Esophagus squamous epithelium (tissue), 5 donors: ENCODE measurements at regions not wholly inside any gene's neighbourhood (a gene's known extent, or its start where the extent isn't known, plus 50 kb on each side); places are given as distances from the start of the nearest gene placed in this dataset.

ENCODE experiments used
- DNase-seq: peaks from one replicate; lab custom pipeline; 2025; lab: John Stamatoyannopoulos, UW
- H3K27ac ChIP-seq, 4 donors: fragments of 200-600 bp; sonication (generic); one replicate each; pipeline ENCODE4 v1.5.1; 2016 to 2019; ENCODE audit warnings: mild to moderate bottlenecking in 1 of 4
- H3K27me3 ChIP-seq, 4 donors: fragments of 200-600 bp; sonication (generic); 1 replicate in 3 of 4; 2 replicates in 1 of 4; pipeline versions ENCODE4 v1.5.1 to v1.6.0; 2017 to 2021; ENCODE audit warnings: antibody characterized with exemption in 1 of 4
- H3K36me3 ChIP-seq, 3 donors: fragments of 200-600 bp; sonication (generic); one replicate each; pipeline ENCODE4 v1.5.1; 2016 to 2019
- H3K4me1 ChIP-seq, 3 donors: fragments of 200-600 bp; sonication (generic); one replicate each; pipeline ENCODE4 v1.5.1; 2017 to 2019
- H3K4me3 ChIP-seq, 4 donors: fragments of 200-600 bp; sonication (generic); 1 replicate in 3 of 4; 2 replicates in 1 of 4; pipeline ENCODE4 v1.5.1; 2016 to 2019; ENCODE audit warnings: mild to moderate bottlenecking in 2 of 4, moderate library complexity in 1 of 4
- H3K9me3 ChIP-seq, 3 donors: fragments of 200-600 bp; sonication (generic); one replicate each; pipeline ENCODE4 v1.5.1; 2016 to 2019
- POLR2A ChIP-seq, 4 donors: fragments of 450-650 bp; IDR thresholded peaks; one replicate each; pipeline ENCODE4 v1.6.1; 2017; ENCODE audit warnings: antibody characterized with exemption in 4 of 4, mild to moderate bottlenecking in 4 of 4, moderate library complexity in 3 of 4
- WGBS, 2 donors: methylation state at CpG; one replicate each; pipeline ENCODE4 v1.1.5; 2018; 5-methylcytosine and 5-hydroxymethylcytosine counted together
- intact Hi-C: fragments of 100-400 bp; cut with DNase I; formaldehyde crosslinking; loops from one replicate; pipeline ENCODE4 v1.15.0; 2022
- TF ChIP-seq, protein P1 (sequence below), 6 experiments: fragments of 450-650 bp in 4 of 6; fragments of 200-600 bp in 2 of 6; sonication (generic) in 2 of 6; IDR thresholded peaks; one replicate each; pipeline ENCODE4 v1.5.1; 2016 to 2019; ENCODE audit warnings: antibody characterized with exemption in 6 of 6, mild to moderate bottlenecking in 4 of 6, moderate library complexity in 4 of 6
- donor health status: DM: yes; HTN: yes; CAD: no.

DNA sequence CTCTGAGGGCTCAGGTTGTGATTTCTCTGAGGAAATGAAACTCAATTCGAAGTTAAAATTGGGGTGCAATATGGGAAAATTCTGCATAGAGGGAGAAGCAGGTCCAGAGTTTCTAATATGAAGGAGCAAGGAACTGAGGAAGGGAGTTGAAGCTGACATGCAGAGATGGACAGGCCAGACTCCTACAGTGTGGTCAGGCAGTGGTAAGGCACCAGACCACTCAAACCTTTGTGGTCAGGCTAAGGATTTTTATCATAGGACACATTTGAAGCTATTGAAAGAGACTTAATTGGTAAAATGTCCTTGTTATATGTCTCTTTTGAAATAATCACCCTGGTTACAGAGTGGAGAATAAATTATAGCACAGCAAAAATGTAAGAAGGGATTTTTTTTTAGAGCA lies 1074.8 kb upstream of the CDH2 start:
- no peak overlapping the region for H3K4me3 ChIP-seq
- TF ChIP-seq POLR2A (IDR thresholded peaks at IDR 0.05), result no peak
- TF ChIP-seq, protein P1, sequence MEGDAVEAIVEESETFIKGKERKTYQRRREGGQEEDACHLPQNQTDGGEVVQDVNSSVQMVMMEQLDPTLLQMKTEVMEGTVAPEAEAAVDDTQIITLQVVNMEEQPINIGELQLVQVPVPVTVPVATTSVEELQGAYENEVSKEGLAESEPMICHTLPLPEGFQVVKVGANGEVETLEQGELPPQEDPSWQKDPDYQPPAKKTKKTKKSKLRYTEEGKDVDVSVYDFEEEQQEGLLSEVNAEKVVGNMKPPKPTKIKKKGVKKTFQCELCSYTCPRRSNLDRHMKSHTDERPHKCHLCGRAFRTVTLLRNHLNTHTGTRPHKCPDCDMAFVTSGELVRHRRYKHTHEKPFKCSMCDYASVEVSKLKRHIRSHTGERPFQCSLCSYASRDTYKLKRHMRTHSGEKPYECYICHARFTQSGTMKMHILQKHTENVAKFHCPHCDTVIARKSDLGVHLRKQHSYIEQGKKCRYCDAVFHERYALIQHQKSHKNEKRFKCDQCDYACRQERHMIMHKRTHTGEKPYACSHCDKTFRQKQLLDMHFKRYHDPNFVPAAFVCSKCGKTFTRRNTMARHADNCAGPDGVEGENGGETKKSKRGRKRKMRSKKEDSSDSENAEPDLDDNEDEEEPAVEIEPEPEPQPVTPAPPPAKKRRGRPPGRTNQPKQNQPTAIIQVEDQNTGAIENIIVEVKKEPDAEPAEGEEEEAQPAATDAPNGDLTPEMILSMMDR (IDR thresholded peaks at IDR 0.05), result no peak
- no peaks in the 10 kb centered on the region for H3K27me3 ChIP-seq
- H3K36me3 ChIP-seq, result no peaks in the 10 kb centered on the region
- 14 to 19% methylated on average over 1 of the region's 1 CpG for WGBS, 2 donors
- DNase-seq, result no peak
- H3K9me3 ChIP-seq, result no peaks in the 10 kb centered on the region
- no peaks in the 10 kb centered on the region for H3K4me1 ChIP-seq
- no peak overlapping the region for H3K27ac ChIP-seq
- intact Hi-C loops, result no loop called here

DNA sequence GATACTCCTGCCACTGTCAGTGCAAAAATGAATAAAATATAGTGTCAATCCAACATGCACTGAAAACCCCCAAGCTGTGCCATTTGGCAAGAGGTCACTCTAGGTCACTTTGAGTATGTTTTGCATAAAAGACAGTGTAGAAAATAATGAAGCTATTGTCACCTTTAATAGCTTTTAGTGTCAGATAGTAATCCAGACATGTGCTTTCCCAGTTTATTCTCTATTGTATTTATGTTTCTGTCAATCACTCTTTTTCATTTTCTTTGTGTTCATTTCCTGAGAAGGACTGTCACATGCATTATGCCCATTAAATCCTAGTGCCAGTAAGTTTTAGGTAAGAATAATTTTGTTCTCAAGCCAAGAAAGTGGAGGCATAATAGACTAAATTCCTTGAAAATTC lies 1073.9 kb upstream of the CDH2 start:
- H3K4me3 ChIP-seq, result no peak overlapping the region
- DNase-seq, result no peak
- H3K9me3 ChIP-seq, result no peaks in the 10 kb centered on the region
- H3K27ac ChIP-seq, result no peak overlapping the region
- intact Hi-C loops, result no loop called here
- no peaks in the 10 kb centered on the region for H3K27me3 ChIP-seq
- H3K36me3 ChIP-seq, result no peaks in the 10 kb centered on the region
- TF ChIP-seq, protein P1 (IDR thresholded peaks at IDR 0.05), result no peak
- TF ChIP-seq POLR2A (IDR thresholded peaks at IDR 0.05), result no peak
- H3K4me1 ChIP-seq, result no peaks in the 10 kb centered on the region

DNA sequence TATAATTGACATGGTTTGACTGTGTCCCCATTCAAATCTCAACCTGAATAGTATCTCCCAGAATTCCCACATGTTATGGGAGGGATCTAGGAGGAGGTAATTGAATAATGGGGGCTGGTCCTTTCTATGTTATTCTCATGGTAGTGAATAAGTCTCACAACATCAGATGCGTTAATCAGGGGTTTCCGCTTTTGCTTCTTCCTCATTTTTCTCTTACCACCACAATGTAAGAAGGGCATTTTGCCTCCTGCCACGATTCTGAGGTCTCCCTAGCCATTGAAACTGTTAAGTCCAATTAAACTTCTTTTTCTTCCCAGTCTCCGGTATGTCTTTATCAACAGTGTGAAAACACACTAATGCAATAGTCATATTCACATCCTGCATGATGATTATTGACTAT lies 1073.3 kb upstream of the CDH2 start:
- no peak for DNase-seq
- WGBS, 2 donors, result 66 to 75% methylated on average over 4 of the region's 4 CpGs
- H3K4me3 ChIP-seq, result no peak overlapping the region
- H3K27me3 ChIP-seq, result no peaks in the 10 kb centered on the region
- H3K9me3 ChIP-seq, result no peaks in the 10 kb centered on the region
- no peak overlapping the region for H3K27ac ChIP-seq
- no peaks in the 10 kb centered on the region for H3K36me3 ChIP-seq
- TF ChIP-seq, protein P1 (IDR thresholded peaks at IDR 0.05), result no peak
- TF ChIP-seq POLR2A (IDR thresholded peaks at IDR 0.05), result no peak
- H3K4me1 ChIP-seq, result no peaks in the 10 kb centered on the region
- intact Hi-C loops, result no loop called here

DNA sequence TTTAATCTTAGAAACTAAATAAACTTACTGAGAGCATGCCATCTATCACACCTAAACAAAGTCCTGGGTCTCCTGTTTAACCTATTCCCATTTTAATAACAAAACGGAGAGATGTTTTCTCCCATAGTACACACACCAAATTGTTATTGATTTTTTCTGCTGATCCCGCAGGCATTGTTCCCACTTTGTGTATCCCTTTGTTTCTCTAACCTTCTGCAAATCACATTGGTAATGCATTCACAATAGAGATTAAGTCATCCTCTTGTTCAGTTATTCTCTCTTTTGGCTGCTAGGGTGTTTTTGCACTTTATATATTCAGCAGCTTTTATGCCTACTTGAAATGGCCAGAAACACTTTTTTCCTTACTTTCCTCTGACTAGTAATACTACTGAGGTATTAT lies 1071.9 kb upstream of the CDH2 start:
- Histone ChIP-seq H3K36me3 (no peaks in the 10 kb centered on the region), H3K9me3 (no peaks in the 10 kb centered on the region), H3K4me1 (no peaks in the 10 kb centered on the region), H3K27ac (no peak overlapping the region), H3K4me3 (no peak overlapping the region), H3K27me3 (no peaks in the 10 kb centered on the region)
- DNase-seq, result no peak
- WGBS, 2 donors, result 32 to 53% methylated on average over 2 of the region's 2 CpGs
- intact Hi-C loops, result no loop called here
- TF ChIP-seq, protein P1 (IDR thresholded peaks at IDR 0.05), result no peak
- no peak for TF ChIP-seq POLR2A (IDR thresholded peaks at IDR 0.05)

DNA sequence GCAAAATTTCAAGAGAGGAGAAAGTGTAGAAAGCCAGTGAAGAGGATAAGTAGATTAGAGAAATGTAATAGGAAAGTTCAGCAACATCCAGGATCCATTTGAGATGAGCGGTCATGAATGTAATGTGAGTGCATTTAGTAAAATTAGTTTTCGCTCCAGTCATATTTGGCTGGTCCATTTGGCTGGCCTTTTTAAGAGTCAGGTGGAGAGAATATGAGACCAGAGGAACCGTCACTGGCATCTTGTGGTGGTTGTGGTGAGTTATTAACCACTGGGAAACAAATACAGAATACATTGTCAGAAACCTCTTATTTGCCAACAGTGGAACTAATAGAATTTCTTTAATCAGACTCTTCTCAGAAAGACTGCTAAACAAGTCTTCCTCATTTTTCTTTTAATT lies 1064.3 kb upstream of the CDH2 start:
- Histone ChIP-seq H3K36me3 (no peaks in the 10 kb centered on the region), H3K4me3 (no peak overlapping the region), H3K27me3 (no peaks in the 10 kb centered on the region), H3K9me3 (no peaks in the 10 kb centered on the region), H3K27ac (no peak overlapping the region), H3K4me1 (no peaks in the 10 kb centered on the region)
- 71 to 74% methylated on average over 3 of the region's 3 CpGs for WGBS, 2 donors
- TF ChIP-seq, protein P1 (IDR thresholded peaks at IDR 0.05), result no peak
- no peak for TF ChIP-seq POLR2A (IDR thresholded peaks at IDR 0.05)
- no peak for DNase-seq
- intact Hi-C loops, result no loop called here
